CD4-positive, alpha-beta T cell treated with Interleukin-15 for 1 hour (primary cell): ENCODE measurements at regions not wholly inside any gene's neighbourhood (a gene's known extent, or its start where the extent isn't known, plus 50 kb on each side); places are given as distances from the start of the nearest gene placed in this dataset.

Source experiments
- DNase-seq: peaks from one replicate; pipeline ENCODE4 v3.0.0-alpha.2; 2020

GRCh38 chr19:28425046-28425931, 787.7 kb downstream of the UQCRFS1 start:
- DNase-seq = no peak

GRCh38 chr19:28424662-28425045, 788.3 kb downstream of the UQCRFS1 start:
- DNase-seq = no peak

DNA sequence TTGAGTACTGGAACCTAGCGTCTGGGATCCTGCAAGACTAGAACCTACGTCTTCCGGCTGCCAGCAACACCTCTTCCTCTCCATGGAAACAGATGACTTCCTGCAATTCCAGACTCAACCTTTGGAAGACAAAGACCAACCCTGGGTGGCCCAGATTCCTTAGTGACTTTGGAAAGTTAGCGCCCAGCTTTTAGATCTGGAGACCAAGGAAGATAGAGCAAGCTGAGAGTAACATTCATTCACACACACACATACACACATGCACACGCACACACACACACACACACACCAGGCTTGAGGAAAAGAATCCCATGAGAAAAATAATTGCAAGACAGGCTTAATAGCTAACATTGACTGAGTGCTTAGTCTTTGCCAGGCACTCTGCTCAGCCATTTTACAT, 788.9 kb downstream of the UQCRFS1 start:
- DNase-seq = no peak

DNA sequence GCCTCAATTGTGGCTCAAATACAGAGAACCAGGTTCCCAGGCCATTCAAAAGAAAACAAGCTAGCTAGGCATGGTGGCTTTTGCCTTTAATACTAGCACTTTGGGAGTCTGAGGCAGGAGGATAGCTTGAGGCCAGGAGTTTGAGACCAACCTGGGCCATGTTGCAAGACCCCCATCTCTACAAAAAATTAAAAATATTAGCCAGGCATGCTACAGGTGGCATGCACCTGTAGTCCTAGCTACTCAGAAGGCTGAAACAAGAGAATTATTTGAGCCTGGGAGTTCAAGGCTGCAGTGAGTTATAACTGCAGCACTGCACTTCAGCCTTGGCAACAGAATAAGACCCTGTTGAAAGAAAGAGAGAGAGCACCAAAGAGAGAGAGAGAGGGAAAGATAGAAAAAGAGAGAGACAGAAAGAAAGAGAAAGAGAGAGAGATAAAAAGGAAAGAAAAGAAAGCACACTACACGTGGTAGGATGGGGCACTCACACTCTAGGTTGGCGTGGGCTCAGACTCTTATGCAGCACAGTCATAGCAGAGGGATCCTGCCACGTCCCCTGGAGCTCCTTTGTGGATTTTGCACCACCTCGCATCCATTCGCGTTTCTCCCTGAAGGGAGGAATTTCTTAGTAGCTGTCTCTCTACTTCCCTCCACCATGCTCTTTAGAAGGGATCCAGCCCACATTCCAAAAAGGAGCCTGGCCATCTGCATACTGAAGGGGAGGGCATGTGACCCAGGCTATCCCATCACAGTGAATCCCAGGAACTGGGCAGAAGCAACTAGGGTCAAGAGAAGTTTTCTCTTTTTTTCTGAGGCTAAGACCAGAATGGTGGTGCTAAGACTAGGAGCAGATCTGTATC, 789.9 kb downstream of the UQCRFS1 start:
- no peak for DNase-seq

DNA sequence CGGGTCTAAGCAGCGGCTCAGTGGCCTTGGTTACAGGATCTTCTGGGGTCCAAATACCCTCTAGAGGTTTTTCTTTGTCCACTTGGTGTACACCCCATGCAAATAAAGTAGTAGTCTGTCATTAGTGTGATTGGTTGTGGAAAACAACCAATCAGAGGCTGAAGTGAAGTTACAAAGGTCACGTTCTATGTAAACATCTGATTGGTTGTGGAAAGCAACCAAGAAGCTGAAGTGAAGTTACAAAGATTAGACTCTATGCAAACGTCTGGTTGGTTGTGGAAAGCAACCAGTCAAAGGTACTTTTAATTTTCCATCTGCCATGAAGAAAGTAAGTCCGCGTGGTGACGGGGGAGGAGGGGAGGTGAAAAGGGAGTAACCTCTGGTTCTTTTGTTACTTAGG, 790.9 kb downstream of the UQCRFS1 start:
- DNase-seq = no peak

DNA sequence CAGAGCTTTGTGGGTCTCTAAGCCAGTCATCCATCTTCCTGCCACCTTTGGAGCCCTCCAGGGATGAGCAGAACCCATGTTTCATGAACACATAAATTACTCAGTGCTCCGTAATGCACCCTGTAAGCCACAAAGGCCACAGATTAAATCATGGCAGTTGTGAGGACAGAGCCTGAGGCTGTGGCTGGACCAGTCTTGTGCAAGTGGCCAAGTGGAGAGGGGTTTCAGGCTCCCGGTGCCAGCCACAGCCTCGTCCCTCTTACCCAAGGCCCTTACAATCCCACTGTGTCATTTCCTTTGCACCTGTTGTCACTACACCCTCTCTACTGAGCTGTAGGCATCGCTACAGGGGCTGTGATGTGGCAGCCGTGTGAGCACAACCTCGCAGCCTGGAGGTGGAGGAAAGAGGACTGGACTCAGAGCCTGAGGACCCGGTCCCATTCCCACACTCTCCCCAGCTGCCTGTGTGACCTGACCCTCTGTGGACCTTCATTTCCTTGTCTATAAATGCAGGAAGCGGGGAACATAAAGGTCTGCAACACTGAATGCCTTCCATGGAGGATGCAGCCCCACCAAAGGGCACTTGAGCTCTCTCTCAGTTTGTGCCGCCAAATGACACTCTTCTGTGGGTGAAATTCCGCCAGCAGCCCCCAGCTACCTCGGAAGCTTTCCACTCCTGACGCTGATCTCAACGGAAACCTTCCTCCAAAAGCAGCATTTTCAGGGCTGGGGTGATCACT, 792.0 kb downstream of the UQCRFS1 start:
- DNase-seq = no peak

DNA sequence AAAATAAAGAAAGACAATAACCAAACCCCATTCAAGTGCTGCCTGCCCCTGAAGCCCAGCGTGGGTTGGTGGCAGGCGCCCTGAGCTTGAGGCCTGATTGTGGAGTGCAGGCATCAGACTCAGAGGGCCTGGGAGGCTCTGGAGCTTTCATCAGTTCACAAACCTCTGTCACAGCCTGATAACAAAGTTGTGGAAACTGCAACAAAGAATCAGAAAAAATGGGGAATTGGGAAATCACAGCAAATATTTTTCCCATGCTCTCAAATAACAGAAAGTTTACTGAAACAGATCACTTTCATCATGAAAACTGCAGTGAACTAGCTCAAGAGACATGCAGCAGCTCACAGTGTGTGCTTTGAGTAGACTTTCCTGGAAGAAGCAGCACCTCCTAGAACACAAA, 793.6 kb downstream of the UQCRFS1 start:
- no peak for DNase-seq

DNA sequence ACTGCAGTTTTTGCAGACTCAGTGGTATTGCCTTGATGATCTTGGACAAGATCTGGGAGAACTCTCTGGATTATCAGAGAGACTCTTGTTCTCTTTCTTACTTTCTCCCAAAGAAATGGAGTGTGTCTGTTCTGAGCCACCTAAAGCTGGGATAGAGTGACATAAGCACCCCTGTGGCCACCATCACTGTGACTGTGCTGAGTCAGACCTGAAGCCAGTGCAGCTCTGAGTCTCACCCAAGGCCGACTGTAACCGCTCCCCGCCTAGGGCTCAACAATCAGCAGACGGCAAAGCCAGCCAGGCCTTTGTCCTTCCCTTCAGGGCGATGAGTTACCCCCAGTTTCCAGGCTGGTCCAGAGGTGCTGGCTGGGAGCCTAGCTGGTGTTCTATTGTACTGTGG, 795.6 kb downstream of the UQCRFS1 start:
- no peak for DNase-seq

DNA sequence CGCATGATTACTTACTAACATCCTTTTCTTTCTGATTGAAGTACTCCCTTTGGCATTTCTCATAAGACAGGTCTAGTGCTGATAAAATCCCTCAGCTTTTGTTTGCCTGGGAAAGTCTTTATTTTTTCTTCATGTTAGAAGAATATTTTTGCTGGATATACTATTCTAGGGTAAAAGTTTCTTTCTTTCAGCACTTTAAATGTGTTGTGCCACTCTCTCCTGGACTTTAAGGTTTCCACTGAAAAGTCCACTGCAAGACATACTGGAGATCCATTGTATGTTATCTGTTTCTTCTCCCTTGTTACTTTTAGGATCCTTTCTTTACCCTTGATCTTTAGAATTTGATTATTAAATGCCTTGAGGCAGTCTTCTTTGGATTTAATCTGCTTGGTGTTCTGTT, 796.7 kb downstream of the UQCRFS1 start:
- DNase-seq = no peak

DNA sequence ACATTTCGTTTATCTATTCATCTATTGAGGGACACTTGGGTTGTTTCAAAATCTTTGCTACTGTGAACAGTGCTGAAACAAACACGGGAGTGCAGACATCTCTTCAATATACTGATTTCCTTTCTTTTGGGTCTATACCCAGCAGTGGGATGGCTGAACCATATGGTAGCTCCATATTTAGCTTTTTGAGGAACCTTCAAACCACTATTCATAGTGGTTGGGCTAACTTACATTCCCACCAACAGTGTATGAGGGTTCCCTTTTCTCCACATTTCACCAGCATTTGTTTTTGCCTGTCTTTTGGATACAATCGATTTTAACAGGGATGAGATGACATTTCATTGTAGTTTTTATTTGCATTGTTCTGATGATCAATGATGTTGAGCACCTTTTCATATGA, 798.2 kb downstream of the UQCRFS1 start:
- no peak for DNase-seq

GRCh38 chr19:28409859-28410258, 803.1 kb downstream of the UQCRFS1 start:
- DNase-seq = no peak

DNA sequence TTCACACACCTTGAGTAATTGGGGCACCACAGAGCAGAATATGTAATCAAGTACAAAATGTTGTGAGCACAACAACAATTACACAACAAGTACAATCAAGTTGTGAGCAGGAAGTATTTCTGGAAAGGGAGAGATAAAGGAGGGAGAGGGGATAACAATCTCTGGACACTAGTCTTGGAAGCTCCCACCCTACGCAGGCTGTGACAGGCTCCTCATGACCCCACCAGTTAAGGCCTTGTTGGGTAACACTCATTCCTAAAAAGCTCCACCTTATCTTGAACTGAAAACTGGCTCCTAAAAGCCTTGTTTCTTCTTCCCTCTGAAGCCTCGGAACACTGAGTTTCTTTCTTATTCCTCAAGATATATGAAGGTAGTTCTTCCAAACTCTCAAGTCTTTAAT, 806.0 kb downstream of the UQCRFS1 start:
- no peak for DNase-seq

- DNase-seq = no peak
Measured at GRCh38 chr19:28405346-28405742, 807.6 kb downstream of the UQCRFS1 start.

- no peak for DNase-seq
Measured at GRCh38 chr19:28404472-28404871, 808.5 kb downstream of the UQCRFS1 start.

GRCh38 chr19:28403690-28404089, 809.3 kb downstream of the UQCRFS1 start:
- no peak for DNase-seq

DNA sequence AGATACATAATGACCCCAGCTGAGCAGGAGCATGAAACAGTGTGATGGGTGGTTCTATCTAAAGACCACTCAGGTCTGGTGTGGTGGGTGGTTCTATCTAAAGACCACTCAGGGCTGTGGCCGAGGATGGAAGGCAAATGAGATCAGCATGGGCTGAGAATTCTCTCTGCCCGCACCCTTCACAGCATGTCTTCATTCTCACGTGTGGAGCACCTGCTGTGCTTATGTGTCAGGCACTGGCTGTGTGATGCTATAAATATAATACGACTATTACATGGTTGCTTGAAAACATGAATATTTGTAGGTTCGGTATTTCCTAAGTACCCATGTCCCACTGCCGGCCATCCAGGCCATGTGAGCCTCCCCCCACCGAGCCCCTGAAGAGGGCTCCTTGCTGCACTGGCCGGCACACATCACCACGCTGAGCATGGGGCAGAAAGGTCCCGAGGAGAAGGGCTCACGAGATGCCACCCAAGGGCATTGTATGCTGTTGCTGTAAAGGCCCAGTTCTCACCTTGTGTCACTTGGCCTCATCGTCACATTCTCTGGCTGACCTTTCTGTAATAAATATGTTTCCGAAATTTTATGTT, 810.2 kb downstream of the UQCRFS1 start:
- no peak for DNase-seq

DNA sequence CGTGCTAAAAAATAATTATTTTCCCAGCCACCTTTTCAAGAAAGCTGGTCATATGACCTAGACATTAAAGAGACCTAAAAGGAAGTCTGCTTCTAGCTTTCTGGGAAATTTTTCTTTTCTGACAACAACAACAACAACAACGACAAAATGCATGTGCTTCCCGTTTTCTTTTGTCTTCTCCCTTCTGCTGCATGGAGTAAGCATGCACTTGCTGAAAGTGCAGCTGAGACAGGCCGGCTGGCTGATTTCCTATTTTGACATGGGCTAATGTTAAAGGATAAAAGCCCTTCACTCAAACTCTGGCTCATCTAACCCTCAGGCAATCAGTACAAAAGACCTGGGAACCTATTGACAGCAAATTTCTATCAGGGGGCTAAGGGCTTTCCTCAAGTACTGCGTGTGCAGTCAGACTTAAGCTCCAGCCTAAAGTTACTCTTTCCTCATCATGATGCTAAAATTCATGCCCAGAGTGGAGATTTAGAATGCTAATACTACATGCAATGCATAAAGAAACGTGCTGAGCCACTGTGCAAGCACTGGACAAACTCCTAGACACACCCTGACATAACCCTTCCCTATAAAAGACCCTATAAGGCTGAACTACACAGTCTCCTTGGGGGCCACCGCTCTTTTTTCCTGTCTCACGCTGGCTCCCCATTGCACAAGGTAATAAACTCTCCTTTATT, 811.1 kb downstream of the UQCRFS1 start:
- no peak for DNase-seq

GRCh38 chr19:28400953-28401671, 811.8 kb downstream of the UQCRFS1 start:
- no peak for DNase-seq

DNA sequence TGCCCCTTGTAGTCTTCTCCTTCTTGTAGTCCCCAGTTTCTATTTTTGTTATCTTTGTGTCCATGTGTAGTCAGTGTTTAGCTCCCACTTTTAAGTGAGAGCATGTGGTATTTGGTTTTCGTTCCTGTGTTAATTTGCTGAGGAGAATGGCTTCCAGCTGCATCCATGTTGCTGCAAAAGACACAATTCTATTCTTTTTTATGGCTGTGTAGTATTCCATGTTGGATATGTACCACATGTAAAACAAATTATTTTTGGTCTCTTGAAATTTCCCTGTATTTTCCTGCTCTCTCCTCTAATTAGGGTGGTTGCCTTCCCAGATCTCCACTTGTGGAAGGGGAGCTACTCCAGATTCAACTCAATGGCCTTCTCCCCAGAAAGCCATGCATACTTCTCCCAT, 813.8 kb downstream of the UQCRFS1 start:
- DNase-seq = no peak

DNA sequence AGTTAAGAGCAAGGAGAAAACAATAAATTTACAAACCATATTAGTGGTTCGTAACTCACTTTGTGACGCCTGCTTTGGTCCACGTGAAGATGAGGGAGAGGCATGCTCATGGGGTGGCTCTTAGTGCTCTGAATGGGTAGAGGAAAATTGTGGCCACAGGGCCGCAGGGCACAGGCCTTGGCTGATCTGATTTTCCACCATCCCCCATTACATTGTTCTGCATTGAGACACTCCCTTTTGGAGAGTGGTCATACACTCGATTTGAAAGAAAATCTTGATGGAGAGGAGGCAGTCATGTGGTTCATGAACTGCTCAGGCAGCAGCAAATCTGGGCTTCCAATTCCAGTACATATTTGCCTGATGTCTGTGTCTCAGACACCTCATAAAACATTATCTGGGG, 815.2 kb downstream of the UQCRFS1 start:
- no peak for DNase-seq

GRCh38 chr19:28397306-28397705, 815.6 kb downstream of the UQCRFS1 start:
- DNase-seq = no peak
